ENCODE measurements at regions not wholly inside any gene's neighbourhood (a gene's known extent, or its start where the extent isn't known, plus 50 kb on each side); places are given as distances from the start of the nearest gene placed in this dataset.

DNA sequence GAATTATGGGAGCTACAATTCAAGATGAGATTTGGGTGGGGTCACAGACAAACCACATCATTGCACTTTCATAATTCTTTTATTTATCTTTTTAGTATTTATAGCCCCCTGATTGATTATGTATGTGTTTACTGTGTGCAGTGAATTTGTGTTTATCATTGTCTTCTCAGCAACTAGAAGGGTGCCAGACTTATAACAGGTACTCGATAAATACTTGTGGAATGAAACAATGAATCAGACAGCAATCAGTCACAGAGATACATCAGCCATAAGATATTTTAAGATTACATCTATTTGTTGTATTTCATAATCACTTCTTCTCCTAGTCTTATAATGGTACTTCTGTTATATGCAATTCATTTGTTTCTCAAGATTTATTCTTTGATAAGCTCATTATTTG, 273.2 kb downstream of the PTPRC start:
- no peak overlapping the region for H2BK5ac ChIP-seq (ENCODE audit: low read depth, low read length, poor library complexity, severe bottlenecking)
- no peak overlapping the region for H2BK15ac ChIP-seq (ENCODE audit: low read depth, poor library complexity, severe bottlenecking)
- peaks cover 3% of the 10 kb centered on the region for H3K4me1 ChIP-seq (ENCODE audit: control insufficient read depth, insufficient read depth, low read depth, low read length)
- DNase-seq, result no peak
- no peak overlapping the region for H2AFZ ChIP-seq (ENCODE audit: low read depth, low read length)
- no peak overlapping the region for H3K27ac ChIP-seq (ENCODE audit: low read length, poor library complexity, severe bottlenecking)
- no peak overlapping the region for H2BK120ac ChIP-seq (ENCODE audit: low read depth, low read length)
- no peak overlapping the region for H3K18ac ChIP-seq (ENCODE audit: low read depth in 1 of 2, low read length in 2 of 2)
- 100% methylated on average over 1 of the region's 1 CpG for WGBS
- H3K4ac ChIP-seq (ENCODE audit: low read depth in 1 of 2, low read length in 2 of 2), result no peak overlapping the region
- no peak overlapping the region for H3K14ac ChIP-seq (ENCODE audit: low read length in 2 of 2)
- H3K9ac ChIP-seq (ENCODE audit: low read length), result no peak overlapping the region
- H3K36me3 ChIP-seq (ENCODE audit: control insufficient read depth in 1 of 2, insufficient read depth in 2 of 2, low read depth in 1 of 2, low read length in 2 of 2), result no peaks in the 10 kb centered on the region
- H3K4me2 ChIP-seq (ENCODE audit: low read length, poor library complexity, severe bottlenecking), result no peak overlapping the region
- no peaks in the 10 kb centered on the region for H3K27me3 ChIP-seq (ENCODE audit: control insufficient read depth in 1 of 2, insufficient read depth in 1 of 2, low read length in 2 of 2)
- no peak overlapping the region for H2AK5ac ChIP-seq (ENCODE audit: low read length, severe bottlenecking)
- H2BK12ac ChIP-seq (ENCODE audit: low read length in 2 of 2), result no peak overlapping the region
- no peak overlapping the region for H4K91ac ChIP-seq (ENCODE audit: low read length)
- no peak overlapping the region for H3K4me3 ChIP-seq (ENCODE audit: insufficient read depth in 1 of 2, low read depth in 1 of 2, low read length in 2 of 2)
- H3K79me1 ChIP-seq (replicated peaks; ENCODE audit: low read length, poor library complexity, severe bottlenecking), result no peaks in the 10 kb centered on the region
- H3K9me3 ChIP-seq (ENCODE audit: control insufficient read depth, low read length), result no peaks in the 10 kb centered on the region
- no peak overlapping the region for H4K8ac ChIP-seq (ENCODE audit: low read length)
- H3K23ac ChIP-seq (ENCODE audit: low read length in 2 of 2), result no peak overlapping the region

- peak overlapping the region; percentile 38 for H3K9ac ChIP-seq (ENCODE audit: low read length)
- H2AFZ ChIP-seq (ENCODE audit: low read depth, low read length), result no peak overlapping the region
- H3K27ac ChIP-seq (ENCODE audit: low read length, poor library complexity, severe bottlenecking), result no peak overlapping the region
- H3K27me3 ChIP-seq (ENCODE audit: control insufficient read depth in 1 of 2, insufficient read depth in 1 of 2, low read length in 2 of 2), result no peaks in the 10 kb centered on the region
- H2BK120ac ChIP-seq (ENCODE audit: low read depth, low read length), result no peak overlapping the region
- H4K91ac ChIP-seq (ENCODE audit: low read length), result no peak overlapping the region
- H3K4ac ChIP-seq (ENCODE audit: low read depth in 1 of 2, low read length in 2 of 2), result no peak overlapping the region
- DNase-seq, result no peak
- peak overlapping the region in 1 of 2 experiments; percentile 59 for H3K4me3 ChIP-seq (ENCODE audit: insufficient read depth in 1 of 2, low read depth in 1 of 2, low read length in 2 of 2)
- H3K4me1 ChIP-seq (ENCODE audit: control insufficient read depth, insufficient read depth, low read depth, low read length), result peaks cover 3% of the 10 kb centered on the region
- no peak overlapping the region for H3K23ac ChIP-seq (ENCODE audit: low read length in 2 of 2)
- no peak overlapping the region for H3K18ac ChIP-seq (ENCODE audit: low read depth in 1 of 2, low read length in 2 of 2)
- no peak overlapping the region for H2AK5ac ChIP-seq (ENCODE audit: low read length, severe bottlenecking)
- no peak overlapping the region for H2BK15ac ChIP-seq (ENCODE audit: low read depth, poor library complexity, severe bottlenecking)
- no peaks in the 10 kb centered on the region for H3K9me3 ChIP-seq (ENCODE audit: control insufficient read depth, low read length)
- H3K79me1 ChIP-seq (replicated peaks; ENCODE audit: low read length, poor library complexity, severe bottlenecking), result no peaks in the 10 kb centered on the region
- WGBS, result 89% methylated on average over 3 of the region's 4 CpGs
- no peak overlapping the region for H2BK12ac ChIP-seq (ENCODE audit: low read length in 2 of 2)
- no peak overlapping the region for H3K14ac ChIP-seq (ENCODE audit: low read length in 2 of 2)
- H4K8ac ChIP-seq (ENCODE audit: low read length), result no peak overlapping the region
- H3K36me3 ChIP-seq (ENCODE audit: control insufficient read depth in 1 of 2, insufficient read depth in 2 of 2, low read depth in 1 of 2, low read length in 2 of 2), result no peaks in the 10 kb centered on the region
- H2BK5ac ChIP-seq (ENCODE audit: low read depth, low read length, poor library complexity, severe bottlenecking), result no peak overlapping the region
- H3K4me2 ChIP-seq (ENCODE audit: low read length, poor library complexity, severe bottlenecking), result no peak overlapping the region
These were observed 274.8 kb downstream of the PTPRC start for GRCh38 chr1:198913667-198914066.

DNA sequence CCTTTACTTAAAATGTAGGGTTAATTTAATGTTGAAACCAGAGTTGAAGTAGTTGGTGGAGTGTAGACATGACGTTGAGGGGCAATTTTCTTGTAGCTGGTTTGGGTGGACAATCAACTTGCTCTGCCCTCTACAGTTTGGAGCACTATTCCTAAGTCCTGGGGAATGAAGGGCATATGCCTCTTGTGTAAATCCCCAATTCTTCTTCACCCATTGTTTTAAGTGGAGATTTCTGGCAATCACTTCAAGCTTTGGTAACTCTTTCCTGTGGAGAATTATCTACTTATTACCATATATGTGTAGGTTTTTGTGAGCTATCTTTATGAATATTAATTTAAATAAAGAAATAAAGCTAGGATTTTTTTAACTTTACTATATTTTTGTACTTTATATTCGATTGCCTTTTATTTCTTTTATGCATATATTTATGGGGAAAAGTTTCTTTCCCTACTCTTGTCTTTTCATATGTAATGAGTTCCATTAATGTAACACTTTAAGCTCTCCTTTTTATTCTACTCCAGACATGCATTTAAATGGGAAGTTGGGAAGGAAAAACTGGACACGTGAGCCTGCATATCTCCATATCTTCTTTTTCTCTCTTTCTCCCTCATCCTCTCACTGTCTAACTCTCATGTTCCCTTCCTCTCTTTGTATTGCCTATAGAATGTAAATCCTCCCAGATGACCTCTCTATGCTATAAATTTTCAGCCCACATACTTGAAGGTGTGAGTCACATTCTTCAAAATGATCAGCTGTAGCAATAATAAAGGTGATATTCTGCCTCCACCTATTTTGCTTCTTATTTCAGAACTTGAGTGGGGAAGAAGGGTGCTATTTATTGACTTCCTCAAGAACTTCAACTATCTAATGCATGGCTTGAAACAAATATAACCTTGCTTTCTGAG, 276.7 kb downstream of the PTPRC start:
- Histone ChIP-seq H3K27ac (ENCODE audit: low read length, poor library complexity, severe bottlenecking) (no peak overlapping the region), H3K79me1 (replicated peaks; ENCODE audit: low read length, poor library complexity, severe bottlenecking) (no peaks in the 10 kb centered on the region), H2BK5ac (ENCODE audit: low read depth, low read length, poor library complexity, severe bottlenecking) (no peak overlapping the region), H3K9me3 (ENCODE audit: control insufficient read depth, low read length) (no peaks in the 10 kb centered on the region), H3K36me3 (ENCODE audit: control insufficient read depth in 1 of 2, insufficient read depth in 2 of 2, low read depth in 1 of 2, low read length in 2 of 2) (no peaks in the 10 kb centered on the region), H3K4me2 (ENCODE audit: low read length, poor library complexity, severe bottlenecking) (no peak overlapping the region), H2BK12ac (ENCODE audit: low read length in 2 of 2) (no peak overlapping the region), H2AFZ (ENCODE audit: low read depth, low read length) (no peak overlapping the region), H2BK120ac (ENCODE audit: low read depth, low read length) (no peak overlapping the region), H3K23ac (ENCODE audit: low read length in 2 of 2) (no peak overlapping the region), H3K4ac (ENCODE audit: low read depth in 1 of 2, low read length in 2 of 2) (no peak overlapping the region), H3K9ac (ENCODE audit: low read length) (no peak overlapping the region), H3K14ac (ENCODE audit: low read length in 2 of 2) (no peak overlapping the region), H4K91ac (ENCODE audit: low read length) (no peak overlapping the region), H4K8ac (ENCODE audit: low read length) (no peak overlapping the region), H3K4me3 (ENCODE audit: insufficient read depth in 1 of 2, low read depth in 1 of 2, low read length in 2 of 2) (no peak overlapping the region), H3K4me1 (ENCODE audit: control insufficient read depth, insufficient read depth, low read depth, low read length) (peaks cover 3% of the 10 kb centered on the region), H2BK15ac (ENCODE audit: low read depth, poor library complexity, severe bottlenecking) (no peak overlapping the region), H3K18ac (ENCODE audit: low read depth in 1 of 2, low read length in 2 of 2) (no peak overlapping the region), H3K27me3 (ENCODE audit: control insufficient read depth in 1 of 2, insufficient read depth in 1 of 2, low read length in 2 of 2) (no peaks in the 10 kb centered on the region), H2AK5ac (ENCODE audit: low read length, severe bottlenecking) (no peak overlapping the region)
- WGBS, result 74% methylated on average over 2 of the region's 3 CpGs
- no peak for DNase-seq

DNA sequence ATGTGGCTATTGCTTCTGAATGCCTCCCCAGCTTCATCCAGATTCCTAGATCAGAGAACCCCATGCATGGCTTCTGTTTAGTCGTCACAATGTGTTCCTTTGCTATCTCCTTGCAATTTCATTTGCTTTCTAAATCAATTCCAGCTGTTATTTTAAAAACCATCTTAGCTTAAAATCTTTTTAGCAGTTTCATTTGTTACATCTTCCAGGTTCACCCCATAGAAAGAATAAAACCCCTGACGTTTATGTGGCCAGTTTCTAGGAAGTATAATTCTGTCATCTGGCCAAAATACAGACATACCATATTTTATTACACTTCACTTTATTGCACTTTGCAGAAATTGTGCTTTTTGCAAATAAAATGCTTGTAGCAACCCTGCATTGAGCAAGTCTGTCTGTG, 278.4 kb downstream of the PTPRC start:
- no peaks in the 10 kb centered on the region for H3K36me3 ChIP-seq (ENCODE audit: control insufficient read depth in 1 of 2, insufficient read depth in 2 of 2, low read depth in 1 of 2, low read length in 2 of 2)

More for the DNA sequence above, 278.4 kb downstream of the PTPRC start:
- Histone ChIP-seq H3K27ac (ENCODE audit: low read length, poor library complexity, severe bottlenecking) (no peak overlapping the region), H3K9me3 (ENCODE audit: control insufficient read depth, low read length) (no peaks in the 10 kb centered on the region), H3K18ac (ENCODE audit: low read depth in 1 of 2, low read length in 2 of 2) (no peak overlapping the region), H2AFZ (ENCODE audit: low read depth, low read length) (no peak overlapping the region), H3K27me3 (ENCODE audit: control insufficient read depth in 1 of 2, insufficient read depth in 1 of 2, low read length in 2 of 2) (no peaks in the 10 kb centered on the region), H3K4me1 (ENCODE audit: control insufficient read depth, insufficient read depth, low read depth, low read length) (peaks cover 1% of the 10 kb centered on the region), H3K9ac (ENCODE audit: low read length) (no peak overlapping the region), H2BK5ac (ENCODE audit: low read depth, low read length, poor library complexity, severe bottlenecking) (no peak overlapping the region), H3K79me1 (replicated peaks; ENCODE audit: low read length, poor library complexity, severe bottlenecking) (no peaks in the 10 kb centered on the region), H2AK5ac (ENCODE audit: low read length, severe bottlenecking) (no peak overlapping the region), H3K14ac (ENCODE audit: low read length in 2 of 2) (no peak overlapping the region), H2BK120ac (ENCODE audit: low read depth, low read length) (no peak overlapping the region), H3K4ac (ENCODE audit: low read depth in 1 of 2, low read length in 2 of 2) (no peak overlapping the region), H4K8ac (ENCODE audit: low read length) (no peak overlapping the region), H3K4me2 (ENCODE audit: low read length, poor library complexity, severe bottlenecking) (no peak overlapping the region), H4K91ac (ENCODE audit: low read length) (no peak overlapping the region), H2BK15ac (ENCODE audit: low read depth, poor library complexity, severe bottlenecking) (no peak overlapping the region), H3K23ac (ENCODE audit: low read length in 2 of 2) (no peak overlapping the region), H3K4me3 (ENCODE audit: insufficient read depth in 1 of 2, low read depth in 1 of 2, low read length in 2 of 2) (no peak overlapping the region), H2BK12ac (ENCODE audit: low read length in 2 of 2) (no peak overlapping the region)
- WGBS, result 91% methylated on average over 2 of the region's 2 CpGs
- no peak for DNase-seq

All from mesenchymal stem cell (in vitro differentiated cells and primary cell).